Smooth muscle cell (in vitro differentiated cells): ENCODE measurements at regions not wholly inside any gene's neighbourhood (a gene's known extent, or its start where the extent isn't known, plus 50 kb on each side); places are given as distances from the start of the nearest gene placed in this dataset.

ENCODE experiments used
- DNase-seq: peaks from one replicate; lab custom pipeline; 2025; ENCODE audit not compliant: unreplicated experiment; lab: John Stamatoyannopoulos, UW
- H2AFZ ChIP-seq: fragments of 200-600 bp; sonication (generic); 2 replicates; pipeline ENCODE4 v1.6.0; 2016; ENCODE audit warnings: antibody characterized with exemption, low read depth, mild to moderate bottlenecking
- H3F3A ChIP-seq: fragments of 200-600 bp; sonication (generic); 2 replicates; pipeline ENCODE4 v1.6.0; 2017; ENCODE audit warnings: antibody characterized with exemption, low read depth
- H3K27ac ChIP-seq: fragments of 200-600 bp; sonication (generic); 2 replicates; pipeline ENCODE4 v1.5.1; 2016; ENCODE audit warnings: low read depth, mild to moderate bottlenecking
- H3K27me3 ChIP-seq: fragments of 200-600 bp; sonication (generic); 2 replicates; pipeline ENCODE4 v1.6.1; 2016; ENCODE audit warnings: low read depth, mild to moderate bottlenecking
- H3K36me3 ChIP-seq: fragments of 200-600 bp; sonication (generic); 2 replicates; pipeline ENCODE4 v1.5.1; 2016; ENCODE audit warnings: low read depth
- H3K4me1 ChIP-seq: fragments of 200-600 bp; sonication (generic); 2 replicates; pipeline ENCODE4 v1.5.1; 2016; ENCODE audit warnings: low read depth
- H3K4me2 ChIP-seq: fragments of 200-600 bp; sonication (generic); 2 replicates; pipeline ENCODE4 v1.6.0; 2016; ENCODE audit warnings: mild to moderate bottlenecking
- H3K4me3 ChIP-seq: fragments of 200-600 bp; sonication (generic); 2 replicates; pipeline ENCODE4 v1.5.1; 2016; ENCODE audit warnings: mild to moderate bottlenecking
- H3K79me2 ChIP-seq: fragments of 200-600 bp; sonication (generic); 2 replicates; pipeline ENCODE4 v1.6.0; 2016; ENCODE audit warnings: low read depth, mild to moderate bottlenecking
- H3K9ac ChIP-seq: fragments of 200-600 bp; sonication (generic); 2 replicates; pipeline ENCODE4 v1.6.0; 2016; ENCODE audit warnings: low read depth
- H3K9me3 ChIP-seq: fragments of 200-600 bp; sonication (generic); replicated peaks from 2 replicates; pipeline ENCODE4 v1.5.1; 2016; ENCODE audit warnings: low read depth
- H4K20me1 ChIP-seq: fragments of 200-600 bp; sonication (generic); 2 replicates; pipeline ENCODE4 v1.6.0; 2016; ENCODE audit warnings: low read depth
- CTCF ChIP-seq: fragments of 200-600 bp; sonication (generic); IDR thresholded peaks from 2 replicates; pipeline ENCODE4 v1.5.1; 2017; ENCODE audit warnings: borderline replicate concordance, mild to moderate bottlenecking, antibody characterized with exemption; ENCODE audit not compliant: insufficient read depth, poor library complexity, severe bottlenecking
- WGBS: methylation state at CpG from one replicate; pipeline ENCODE4 v1.1.7; 2016; ENCODE audit warnings: low lambda C conversion rate; 5-methylcytosine and 5-hydroxymethylcytosine counted together

DNA sequence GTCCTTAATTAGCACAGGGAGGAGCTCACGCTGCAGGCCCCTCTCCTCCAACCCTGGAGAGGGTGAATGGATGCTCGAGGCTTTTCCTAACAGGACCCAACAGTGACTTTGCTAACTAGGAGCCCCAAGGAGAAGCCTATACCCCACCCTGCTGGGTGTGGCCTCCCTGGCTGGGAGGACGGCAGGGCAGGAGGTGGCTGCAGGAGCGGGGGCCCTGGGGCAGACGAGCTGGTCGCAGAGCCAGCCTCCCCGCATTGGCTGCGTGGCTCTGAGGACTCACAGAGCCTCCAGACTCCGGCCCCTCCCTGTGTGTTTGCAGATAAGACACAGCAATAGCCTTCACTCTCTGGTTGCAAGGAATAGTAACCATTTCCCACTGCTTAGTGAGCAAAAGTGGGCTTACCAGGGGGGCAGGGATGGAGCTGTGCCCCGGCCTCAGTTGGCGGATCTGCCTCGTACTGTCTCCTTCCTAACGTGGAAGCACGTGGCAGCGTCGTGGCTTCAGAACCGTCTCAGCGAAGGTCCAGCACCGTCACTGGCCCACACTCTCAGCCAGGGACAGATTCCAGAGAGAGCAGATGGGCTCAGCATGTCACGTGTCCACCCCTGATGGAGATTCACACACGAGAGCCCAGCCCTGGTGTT, 1087.5 kb downstream of the BRD1 start:
- Histone ChIP-seq H3K9ac (no peak overlapping the region), H3K4me1 (no peaks in the 10 kb centered on the region), H3K79me2 (no peaks in the 10 kb centered on the region), H3K9me3 (no peaks in the 10 kb centered on the region), H3K4me2 (no peak overlapping the region), H3K27me3 (no peaks in the 10 kb centered on the region), H4K20me1 (no peaks in the 10 kb centered on the region), H2AFZ (no peak overlapping the region), H3K4me3 (no peak overlapping the region), H3F3A (no peaks in the 10 kb centered on the region), H3K36me3 (no peaks in the 10 kb centered on the region), H3K27ac (no peak overlapping the region)
- no peak for TF ChIP-seq CTCF
- WGBS: 85% methylated on average over 21 of the region's 21 CpGs
- no peak for DNase-seq

GRCh38 chr22:48739348-48740085, 1088.2 kb downstream of the BRD1 start:
- TF ChIP-seq CTCF: no peak
- no peak overlapping the region for H2AFZ ChIP-seq
- no peak overlapping the region for H3K4me3 ChIP-seq
- no peaks in the 10 kb centered on the region for H3K36me3 ChIP-seq
- DNase-seq: no peak
- H3K27ac ChIP-seq: no peak overlapping the region
- no peaks in the 10 kb centered on the region for H3K79me2 ChIP-seq
- no peaks in the 10 kb centered on the region for H3K9me3 ChIP-seq
- H3K27me3 ChIP-seq: no peaks in the 10 kb centered on the region
- no peak overlapping the region for H3K4me2 ChIP-seq
- H4K20me1 ChIP-seq: no peaks in the 10 kb centered on the region
- no peak overlapping the region for H3K9ac ChIP-seq
- H3K4me1 ChIP-seq: no peaks in the 10 kb centered on the region
- no peaks in the 10 kb centered on the region for H3F3A ChIP-seq
- 88% methylated on average over 23 of the region's 23 CpGs for WGBS

- H2AFZ ChIP-seq: no peak overlapping the region
- H3K27me3 ChIP-seq: no peaks in the 10 kb centered on the region
- H3K4me1 ChIP-seq: no peaks in the 10 kb centered on the region
- no peak for DNase-seq
- H3K36me3 ChIP-seq: no peaks in the 10 kb centered on the region
- no peak overlapping the region for H3K4me3 ChIP-seq
- no peaks in the 10 kb centered on the region for H3K9me3 ChIP-seq
- TF ChIP-seq CTCF: no peak
- 91% methylated on average over 20 of the region's 20 CpGs for WGBS
- H3K27ac ChIP-seq: no peak overlapping the region
- no peaks in the 10 kb centered on the region for H4K20me1 ChIP-seq
- H3F3A ChIP-seq: no peaks in the 10 kb centered on the region
- H3K9ac ChIP-seq: no peak overlapping the region
- no peaks in the 10 kb centered on the region for H3K79me2 ChIP-seq
- no peak overlapping the region for H3K4me2 ChIP-seq
Observed at GRCh38 chr22:48738204-48738980, 1089.3 kb downstream of the BRD1 start.
